PC-3 (cell line): ENCODE measurements at regions not wholly inside any gene's neighbourhood (a gene's known extent, or its start where the extent isn't known, plus 50 kb on each side); places are given as distances from the start of the nearest gene placed in this dataset.

Experiments
- EZH2 ChIP-seq: fragments of 300-600 bp; sonication (generic); IDR thresholded peaks from one replicate; pipeline ENCODE4 v1.6.1; 2017; ENCODE audit warnings: antibody characterized with exemption, mild to moderate bottlenecking, low read length; ENCODE audit not compliant: unreplicated experiment
- EZH2phosphoT487 ChIP-seq: fragments of 300-600 bp; sonication (generic); IDR thresholded peaks from 2 replicates; pipeline ENCODE4 v1.6.1; 2018; ENCODE audit warnings: mild to moderate bottlenecking, antibody characterized with exemption, low read length, borderline replicate concordance
- TF ChIP-seq, protein P1 (sequence below): fragments of 300-600 bp; sonication (generic); conservative IDR thresholded peaks from 2 replicates; pipeline ENCODE4 v1.5.1; 2017; ENCODE audit warnings: antibody characterized with exemption, low read depth, mild to moderate bottlenecking, low read length

DNA sequence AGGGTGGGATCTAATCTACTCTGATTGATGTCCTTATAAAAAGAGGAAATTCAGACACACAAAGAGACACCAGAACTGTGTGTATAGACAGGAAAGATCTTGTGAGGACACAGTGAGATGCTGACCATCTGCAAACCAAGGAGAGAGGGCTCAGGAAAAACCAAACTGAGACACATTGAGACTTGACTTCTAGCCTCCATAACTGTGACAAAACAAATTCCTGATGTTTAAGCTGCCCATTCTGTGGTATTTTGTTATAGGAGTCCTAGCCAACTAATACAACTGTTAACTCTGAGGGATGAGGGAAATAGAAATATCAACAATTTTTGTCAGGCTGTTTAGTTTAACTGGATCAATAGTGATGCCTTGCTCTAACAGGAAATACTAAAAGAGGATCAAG is 93.4 kb upstream of the COL3A1 start:
- TF ChIP-seq, protein P1, sequence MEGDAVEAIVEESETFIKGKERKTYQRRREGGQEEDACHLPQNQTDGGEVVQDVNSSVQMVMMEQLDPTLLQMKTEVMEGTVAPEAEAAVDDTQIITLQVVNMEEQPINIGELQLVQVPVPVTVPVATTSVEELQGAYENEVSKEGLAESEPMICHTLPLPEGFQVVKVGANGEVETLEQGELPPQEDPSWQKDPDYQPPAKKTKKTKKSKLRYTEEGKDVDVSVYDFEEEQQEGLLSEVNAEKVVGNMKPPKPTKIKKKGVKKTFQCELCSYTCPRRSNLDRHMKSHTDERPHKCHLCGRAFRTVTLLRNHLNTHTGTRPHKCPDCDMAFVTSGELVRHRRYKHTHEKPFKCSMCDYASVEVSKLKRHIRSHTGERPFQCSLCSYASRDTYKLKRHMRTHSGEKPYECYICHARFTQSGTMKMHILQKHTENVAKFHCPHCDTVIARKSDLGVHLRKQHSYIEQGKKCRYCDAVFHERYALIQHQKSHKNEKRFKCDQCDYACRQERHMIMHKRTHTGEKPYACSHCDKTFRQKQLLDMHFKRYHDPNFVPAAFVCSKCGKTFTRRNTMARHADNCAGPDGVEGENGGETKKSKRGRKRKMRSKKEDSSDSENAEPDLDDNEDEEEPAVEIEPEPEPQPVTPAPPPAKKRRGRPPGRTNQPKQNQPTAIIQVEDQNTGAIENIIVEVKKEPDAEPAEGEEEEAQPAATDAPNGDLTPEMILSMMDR, result no peak
- TF ChIP-seq EZH2 (no peak), EZH2phosphoT487 (no peak)
